ENCODE measurements at regions not wholly inside any gene's neighbourhood (a gene's known extent, or its start where the extent isn't known, plus 50 kb on each side); places are given as distances from the start of the nearest gene placed in this dataset.

DNA sequence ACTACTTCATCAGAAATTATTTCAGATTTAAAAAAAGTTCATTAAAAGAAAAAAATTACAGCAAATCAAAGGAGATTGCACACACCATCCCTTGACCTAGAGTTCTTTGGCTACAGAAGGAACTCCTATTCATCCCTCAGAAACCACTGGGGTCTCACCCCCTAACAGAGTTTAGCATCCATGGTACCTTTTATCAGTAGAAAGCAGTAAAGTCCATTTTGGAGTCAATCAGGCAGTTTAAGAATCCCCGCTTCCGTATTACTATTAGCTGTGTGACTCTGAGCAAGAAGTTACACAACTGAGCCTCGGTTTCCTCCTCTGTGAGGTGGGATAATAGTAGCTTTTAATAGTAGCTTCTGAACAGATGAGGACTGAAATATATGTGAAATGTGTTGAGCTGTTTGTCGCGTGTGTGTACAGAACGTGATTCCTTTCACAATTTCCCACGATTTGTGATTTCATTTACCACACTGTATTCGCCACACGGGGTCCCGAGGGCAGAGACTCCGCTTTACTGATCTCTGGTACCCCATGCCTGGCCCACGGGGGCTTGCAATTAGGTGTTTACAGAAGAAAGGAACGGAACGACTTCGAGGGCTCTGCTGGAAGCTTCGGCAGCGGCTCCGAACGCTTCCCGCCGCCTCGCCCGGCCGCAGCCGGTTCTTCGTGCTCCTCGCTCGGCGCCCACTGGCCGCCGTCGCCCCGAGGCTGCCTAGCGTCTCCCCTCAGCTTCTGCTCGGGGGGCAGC, 72.5 kb upstream of the ZBED5 start:
- DNase-seq (ENCODE audit: low spot score): peak; percentile 29

DNA sequence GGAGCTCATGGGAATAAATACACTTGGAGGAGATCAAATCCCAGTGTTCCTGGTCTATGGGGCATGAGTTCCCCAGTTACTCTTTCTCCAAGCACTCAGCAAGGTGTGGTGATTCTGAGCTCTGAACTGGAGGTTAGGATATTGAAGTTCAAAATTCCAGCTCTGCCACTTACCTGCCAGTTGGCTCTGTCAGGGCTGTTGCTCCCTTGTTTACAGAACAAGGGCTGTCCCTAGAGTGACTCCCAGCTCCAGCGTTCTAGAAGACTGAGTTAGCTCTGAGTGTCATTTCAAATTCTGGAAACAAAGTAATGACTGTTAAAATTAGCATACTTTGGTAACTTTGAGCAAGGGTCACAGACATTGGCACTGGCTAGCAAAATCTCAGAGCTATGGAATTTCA, 69.7 kb upstream of the ZBED5 start:
- no peak for DNase-seq (ENCODE audit: low spot score)

DNA sequence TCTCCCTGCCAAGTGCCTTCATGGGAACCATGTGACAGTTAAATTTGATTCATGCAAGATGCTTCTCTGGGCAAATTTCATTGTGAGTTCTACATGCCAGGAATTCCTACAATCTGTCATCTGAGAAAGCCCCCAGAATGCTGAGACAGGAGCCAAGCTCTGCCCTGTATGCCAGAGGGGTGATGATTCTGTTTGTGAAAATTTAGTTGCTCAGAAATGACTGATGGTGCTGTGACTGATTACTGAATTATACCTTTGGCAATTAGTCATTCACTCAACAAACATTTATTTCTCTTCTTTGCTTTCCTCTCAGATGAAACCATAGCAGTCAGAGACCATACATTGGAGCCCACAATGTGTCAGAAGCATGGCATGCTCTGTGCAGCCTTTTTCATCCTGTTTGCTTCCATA, 69.0 kb upstream of the ZBED5 start:
- DNase-seq (ENCODE audit: low spot score): no peak

DNA sequence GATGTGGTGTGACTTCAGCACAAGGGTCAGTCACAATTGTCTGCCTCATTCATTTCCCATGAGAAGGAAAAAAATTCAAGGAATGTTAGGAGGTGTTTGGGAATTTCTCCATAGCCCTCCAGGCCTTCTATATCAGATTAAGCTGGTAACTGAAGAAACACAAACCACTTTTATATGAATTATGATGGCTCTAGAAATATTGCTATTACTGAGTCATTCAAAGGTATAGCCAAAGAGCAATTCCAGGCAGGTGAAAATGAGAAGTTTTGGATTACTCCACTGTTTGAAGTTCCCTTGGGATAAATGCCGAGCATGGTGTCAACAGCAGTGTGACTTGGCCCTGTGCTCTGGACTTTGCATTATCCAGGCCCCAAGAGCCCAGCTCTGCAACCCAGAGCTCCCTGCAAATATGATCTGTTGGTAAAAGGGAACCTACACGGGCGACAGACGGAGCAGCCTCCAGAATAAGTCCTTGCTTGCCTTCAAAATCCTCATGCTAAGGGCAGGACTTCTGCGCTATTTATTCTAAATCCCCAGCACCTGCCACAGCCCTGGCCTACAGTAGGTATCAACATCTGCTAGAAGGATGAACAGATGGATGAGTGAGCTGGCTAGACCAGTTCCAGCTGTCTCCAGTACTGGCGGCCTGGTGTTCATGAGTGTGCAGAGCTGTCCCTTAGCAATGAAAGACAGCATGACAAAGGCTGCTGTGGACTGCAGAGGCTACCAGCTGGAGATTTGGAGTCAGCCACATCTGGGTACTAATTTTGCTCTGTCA, 67.5 kb upstream of the ZBED5 start:
- DNase-seq (ENCODE audit: low spot score): no peak

DNA sequence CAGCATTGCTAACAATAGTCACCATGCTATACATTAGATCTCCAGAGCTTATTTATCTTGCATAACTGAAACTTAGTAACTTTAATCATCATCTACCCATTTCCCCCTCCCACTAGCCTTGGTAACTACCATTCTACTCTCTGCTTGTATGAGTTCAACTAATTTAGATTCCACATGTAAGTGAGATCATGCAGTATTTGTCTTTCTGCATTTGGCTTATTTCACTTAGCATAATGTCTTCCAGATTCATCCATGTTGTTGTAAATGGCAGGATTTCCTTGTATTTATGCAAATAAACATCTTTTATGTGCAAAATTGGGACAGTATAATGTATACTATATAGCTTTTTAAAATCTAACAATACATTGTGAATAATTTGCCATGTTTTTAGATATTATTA, 66.0 kb upstream of the ZBED5 start:
- DNase-seq (ENCODE audit: low spot score): no peak

DNA sequence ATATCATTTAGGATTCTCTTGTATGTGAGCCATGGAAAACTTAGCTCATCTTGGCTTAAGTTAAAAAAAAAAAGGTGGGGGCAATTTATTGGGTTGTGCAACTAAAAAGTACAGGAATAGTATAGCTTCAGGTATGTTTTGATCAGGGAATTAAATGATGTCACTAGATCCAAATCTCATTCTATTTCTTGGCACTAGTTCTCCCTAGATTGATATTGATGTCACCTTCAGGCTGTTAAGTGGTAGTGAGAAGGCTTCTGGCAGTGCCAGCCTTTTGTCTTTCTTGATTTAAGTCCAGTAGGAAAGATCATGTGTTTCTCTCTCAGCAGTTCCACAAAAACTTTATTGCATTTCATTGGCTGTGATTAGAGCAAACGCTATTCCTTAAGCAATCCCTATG, 65.0 kb upstream of the ZBED5 start:
- DNase-seq (ENCODE audit: low spot score): no peak

DNA sequence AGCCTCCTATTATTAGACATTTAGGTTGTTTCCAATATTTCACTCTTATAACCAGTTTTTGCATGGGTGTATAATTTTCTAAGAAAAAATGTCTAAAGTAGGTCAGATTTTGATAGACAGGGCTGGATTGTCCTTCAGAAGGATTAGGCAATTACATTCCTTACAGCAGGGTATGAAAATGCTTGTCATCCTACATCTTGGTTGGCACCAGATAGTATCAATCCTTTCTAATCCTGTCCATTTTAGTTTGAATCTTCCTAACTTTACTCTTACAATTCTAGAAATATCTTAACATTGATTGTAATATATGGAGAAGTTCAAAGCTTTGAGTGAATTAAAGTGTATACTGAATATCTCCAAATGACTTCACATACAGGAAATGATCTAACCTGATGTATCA, 63.0 kb upstream of the ZBED5 start:
- DNase-seq (ENCODE audit: low spot score): no peak

DNA sequence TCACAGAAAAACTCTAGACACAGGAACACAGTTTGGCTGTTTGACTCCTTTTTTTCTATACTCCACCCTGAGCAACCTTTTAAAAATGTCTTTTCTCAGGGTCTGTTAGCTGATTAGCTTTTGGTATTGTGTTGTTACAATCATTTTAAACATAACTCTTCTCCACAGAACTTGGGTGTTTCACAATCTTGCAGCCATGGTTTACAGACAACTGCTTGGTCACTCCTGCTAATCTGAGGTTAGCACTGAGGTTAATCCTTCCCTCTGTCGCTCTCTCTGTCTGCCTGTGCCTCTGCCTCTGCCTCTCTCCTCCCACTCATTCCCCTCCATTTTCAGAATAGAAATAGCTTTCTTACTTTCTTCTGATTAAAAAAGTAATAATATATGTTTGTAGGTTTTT, 62.4 kb upstream of the ZBED5 start:
- DNase-seq (ENCODE audit: low spot score): no peak

DNA sequence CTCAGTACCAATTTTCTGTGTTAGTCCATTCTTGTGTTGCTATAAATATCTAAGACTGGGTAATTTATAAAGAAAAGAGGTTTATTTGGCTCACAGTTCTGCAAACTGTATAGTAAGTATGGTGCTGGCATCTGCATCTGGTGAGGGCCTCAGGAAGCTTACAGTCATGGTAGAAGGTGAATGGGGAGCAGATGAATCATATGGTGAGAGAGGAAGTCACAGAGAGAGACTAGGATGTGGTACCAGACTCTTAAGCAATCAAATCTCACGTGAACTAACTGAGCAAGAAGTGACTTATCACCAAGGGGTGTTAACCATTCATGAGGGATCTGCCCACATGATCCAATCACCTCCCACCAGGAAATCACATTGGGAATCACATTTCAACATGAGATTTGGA, 60.8 kb upstream of the ZBED5 start:
- DNase-seq (ENCODE audit: low spot score): no peak

DNA sequence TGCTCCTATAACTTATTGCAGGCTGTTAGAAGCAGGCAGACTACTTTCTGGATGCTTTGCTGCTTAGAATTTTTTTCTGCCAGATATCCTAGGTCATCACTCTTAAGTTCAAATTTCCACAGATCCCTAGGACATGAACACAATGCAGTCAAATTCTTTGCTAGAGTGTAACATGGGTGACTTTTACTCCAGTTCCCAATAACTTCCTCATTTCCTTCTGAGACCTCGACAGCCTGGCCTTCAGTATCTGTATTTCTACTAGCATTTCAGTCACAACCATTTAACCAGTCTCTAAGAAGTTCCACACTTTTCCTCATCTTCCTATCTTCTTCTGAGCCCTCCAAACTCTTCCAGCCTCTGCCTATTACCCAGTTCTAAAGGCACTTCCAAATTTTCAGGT, 60.4 kb upstream of the ZBED5 start:
- no peak for DNase-seq (ENCODE audit: low spot score)

DNA sequence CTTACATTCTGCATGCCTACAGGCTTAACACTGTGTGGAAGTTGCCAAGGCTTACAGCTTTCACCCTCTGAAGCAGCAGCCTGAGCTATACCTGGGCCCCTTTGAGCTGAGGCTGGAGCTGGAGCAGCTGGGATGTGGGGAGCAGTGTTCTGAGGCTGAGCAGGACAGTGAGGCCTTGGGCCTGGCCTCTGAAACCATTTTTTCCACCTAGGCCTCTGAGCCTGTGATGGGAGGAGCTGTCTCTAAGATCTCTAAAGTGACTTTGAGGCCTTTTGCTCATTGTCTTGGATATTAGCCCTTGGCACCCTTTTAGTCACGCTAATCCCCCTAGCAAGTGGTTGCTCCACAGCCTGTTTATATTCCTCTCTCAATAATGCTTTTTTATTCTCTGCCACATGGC, 59.9 kb upstream of the ZBED5 start:
- no peak for DNase-seq (ENCODE audit: low spot score)

DNA sequence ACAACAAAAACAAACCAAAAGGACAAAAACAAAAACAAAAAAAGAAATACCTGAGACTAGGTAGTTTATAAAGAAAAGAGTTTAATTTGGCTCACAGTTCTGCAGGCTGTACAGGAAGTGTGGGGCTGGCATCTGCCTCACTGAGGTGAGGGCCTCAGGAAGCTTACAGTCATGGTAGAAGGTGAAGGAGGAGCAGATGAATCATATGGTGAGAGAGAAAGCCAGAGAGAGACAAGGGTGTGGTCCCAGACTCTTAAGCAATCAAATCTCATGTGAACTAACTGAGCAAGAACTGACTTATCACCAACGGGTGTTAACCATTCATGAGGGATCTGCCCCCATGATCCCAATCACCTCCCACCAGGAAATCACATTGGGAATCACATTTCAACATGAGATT, 58.8 kb upstream of the ZBED5 start:
- DNase-seq (ENCODE audit: low spot score): no peak

DNA sequence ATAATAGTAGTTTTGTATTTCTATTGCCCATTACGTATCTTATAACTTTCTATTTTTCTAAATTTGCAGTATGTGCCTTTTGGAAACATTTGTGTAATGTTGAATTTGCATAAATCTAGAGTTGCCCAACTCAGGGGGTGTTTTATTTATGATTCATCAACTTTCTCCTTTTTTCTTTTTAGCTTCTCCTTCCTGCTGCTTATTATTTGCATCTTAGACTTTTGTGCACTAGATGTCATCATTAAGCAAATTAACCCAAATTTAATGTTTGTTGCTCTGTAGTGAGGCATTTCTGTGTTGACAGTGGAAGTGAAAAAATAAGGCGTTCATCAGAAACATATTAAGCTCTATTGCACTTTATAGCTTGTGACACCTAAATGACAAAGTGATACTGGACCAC, 56.2 kb upstream of the ZBED5 start:
- no peak for DNase-seq (ENCODE audit: low spot score)

DNA sequence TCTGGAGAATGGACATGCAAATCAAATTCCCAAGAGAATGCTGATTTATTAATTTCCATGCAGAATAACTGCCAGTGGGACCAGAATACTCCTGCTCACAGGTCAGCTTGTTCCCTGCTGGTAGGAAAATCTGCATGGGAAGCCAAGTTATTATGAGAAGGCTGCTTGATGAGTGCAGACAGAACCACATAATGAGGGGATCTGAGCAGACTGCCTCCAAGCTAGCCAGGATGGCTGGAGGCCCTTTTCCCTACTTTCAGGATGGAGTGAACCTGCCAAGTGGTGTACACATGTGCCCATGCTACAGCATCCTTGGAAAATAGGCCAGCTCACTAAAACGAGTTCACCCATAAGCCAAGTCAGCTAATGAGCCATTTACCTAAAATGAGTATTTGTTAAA, 55.2 kb upstream of the ZBED5 start:
- DNase-seq (ENCODE audit: low spot score): no peak

DNA sequence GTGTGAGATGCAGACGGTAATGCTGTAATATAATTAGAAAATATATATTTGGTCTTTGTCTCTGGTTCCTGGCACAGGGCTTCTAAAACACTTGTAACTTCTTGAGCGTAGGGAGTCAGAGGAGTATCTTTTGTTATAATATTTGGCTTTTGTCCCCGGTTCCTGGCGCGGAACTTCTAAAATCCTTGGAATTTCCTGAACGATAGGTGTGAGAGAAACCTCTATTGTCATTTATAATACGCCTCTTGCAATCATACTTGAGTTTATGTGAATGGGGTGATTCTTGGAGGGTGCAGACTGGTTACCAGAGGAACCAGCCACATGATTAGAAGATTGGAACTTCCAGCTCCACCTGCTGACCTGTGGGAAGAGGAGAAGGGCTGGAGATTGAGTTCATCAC, 54.1 kb upstream of the ZBED5 start:
- no peak for DNase-seq (ENCODE audit: low spot score)

DNA sequence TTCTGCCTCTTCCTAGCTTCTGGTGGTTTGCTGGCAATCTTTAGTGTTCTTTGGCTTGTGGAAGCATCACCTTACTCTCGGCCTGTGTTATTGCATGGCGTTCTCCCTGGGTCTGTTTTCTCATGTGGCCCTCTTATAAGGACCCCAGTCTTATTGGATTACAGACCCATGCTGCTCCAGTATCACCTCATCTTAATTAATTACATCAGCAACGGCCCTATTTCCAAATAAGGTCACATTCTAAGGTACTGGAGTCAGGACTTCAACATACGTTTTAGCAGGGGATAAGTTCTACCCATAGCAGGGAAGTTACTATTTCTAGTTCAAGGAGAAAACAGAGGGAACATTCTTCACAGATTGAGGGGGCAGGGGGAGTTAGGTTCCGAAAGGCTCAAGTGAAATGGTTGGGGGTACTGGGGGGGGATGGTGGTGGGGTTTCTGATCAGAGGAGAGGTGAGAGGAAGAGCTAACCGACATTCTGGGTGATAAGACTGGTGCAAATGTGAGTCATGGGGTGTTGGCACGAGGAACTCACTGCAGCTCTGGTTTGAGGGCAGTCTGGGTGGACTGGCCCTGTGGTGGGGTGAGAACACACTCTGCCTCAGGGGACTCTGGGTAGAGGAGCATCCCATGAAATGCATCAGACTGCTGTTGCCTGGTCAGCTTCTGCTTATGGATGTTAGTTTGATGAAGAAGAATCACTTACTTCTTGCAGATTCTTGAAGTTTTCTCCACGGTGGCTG, 51.5 kb upstream of the ZBED5 start:
- DNase-seq (ENCODE audit: low spot score): peak; percentile 73

DNA sequence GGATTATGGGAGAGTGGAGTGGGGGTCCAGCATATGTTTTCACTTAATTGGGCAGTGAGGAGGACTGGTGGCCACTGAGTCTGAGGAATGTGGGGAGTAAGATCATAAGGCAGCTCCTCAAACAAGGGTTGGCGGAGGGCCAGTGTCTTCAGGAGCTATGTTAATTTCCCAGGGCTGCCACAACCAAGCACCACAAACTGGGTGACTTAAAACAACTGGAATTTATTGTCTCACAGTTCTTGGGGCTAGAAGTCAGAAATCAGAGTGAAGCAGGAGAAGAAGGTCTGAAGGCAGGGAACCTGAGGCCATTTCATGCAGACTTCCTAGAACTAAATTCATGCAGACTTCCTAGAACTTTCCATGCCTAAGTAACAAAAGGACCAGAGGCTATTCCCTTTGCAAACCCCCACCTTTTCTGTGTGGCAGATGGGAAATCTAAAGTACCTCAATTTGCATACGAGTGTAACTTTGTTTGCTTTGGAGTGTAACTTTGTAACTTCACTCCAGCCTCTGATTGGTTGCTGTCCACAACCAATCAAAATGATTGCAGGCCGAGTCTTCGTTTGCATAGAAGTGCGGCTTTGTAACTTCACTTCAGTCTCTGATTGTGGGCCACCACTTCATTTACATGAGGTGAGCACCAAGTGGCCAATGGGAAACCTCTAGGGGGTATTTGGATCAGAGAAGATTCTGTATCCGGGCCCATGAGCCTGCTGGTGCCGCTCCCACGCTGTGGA, 50.5 kb upstream of the ZBED5 start:
- no peak for DNase-seq (ENCODE audit: low spot score)

All from SK-N-DZ (cell line).